K562 (cell line): ENCODE measurements at regions not wholly inside any gene's neighbourhood (a gene's known extent, or its start where the extent isn't known, plus 50 kb on each side); places are given as distances from the start of the nearest gene placed in this dataset.

ENCODE experiments used
- ATAC-seq: fragments of 200-7000 bp; cut with Tn5 transposase; 3 replicates; pipeline ENCODE4 v1.9.1; 2020; ENCODE audit warnings: moderate library complexity
- BruUV-seq: library from RNA; stranded (reverse); fragments of 400-500 nt; replicated peaks from 2 replicates; lab custom pipeline; 2021; lab: Mats Ljungman, UMichigan
- CTCF ChIA-PET: fragments of 300-600 bp; formaldehyde crosslinking; extraction: SDS; loops from one replicate; lab custom pipeline; 2021; ENCODE audit warnings: low intra/inter-chr PET ratio; lab: Yijun Ruan, JAX
- POLR2A ChIA-PET: fragments of 300-600, 350-650 bp; sonication (Branson Sonifier 250); formaldehyde crosslinking; extraction: SDS; loops from one replicate; lab custom pipeline; 2021; ENCODE audit warnings: antibody characterized with exemption, inconsistent platforms; lab: Yijun Ruan, JAX
- DNase-seq, 4 experiments: peaks; one replicate each; pipeline versions ENCODE4 v3.0.0 to v3.0.0-alpha.2; 2011 to 2018; ENCODE audit warnings: low spot score in 3 of 4, mixed read lengths in 3 of 4; ENCODE audit errors: extremely low read depth in 1 of 4
- FAIRE-seq: peaks from 2 replicates; lab custom pipeline; 2011; peaks lifted over from hg19 to GRCh38; lab: Jason Lieb, UNC
- H2AFZ ChIP-seq: 2 replicates; pipeline ENCODE4 v1.6.0; 2011; ENCODE audit warnings: low read depth, low read length, control low read depth, inconsistent platforms
- H3K27ac ChIP-seq: fragments of 200-600 bp; 3 replicates; pipeline ENCODE4 v1.8.0; 2011; ENCODE audit warnings: low read depth, mild to moderate bottlenecking, control low read depth, inconsistent platforms, low read length, moderate library complexity, mixed read lengths; ENCODE audit errors: extremely low read depth
- H3K27me3 ChIP-seq, 2 experiments: fragments of 300-600 bp in 1 of 2; 2 replicates in 1 of 2; 3 replicates in 1 of 2; pipeline versions ENCODE4 v1.6.0 to v1.8.0; 2011; ENCODE audit warnings: inconsistent platforms in 2 of 2, low read length in 2 of 2, mild to moderate bottlenecking in 1 of 2, mixed read lengths in 1 of 2, moderate library complexity in 1 of 2; ENCODE audit not compliant: control insufficient read depth in 2 of 2, insufficient read depth in 2 of 2
- H3K36me3 ChIP-seq: fragments of 300-600 bp; 3 replicates; pipeline ENCODE4 v1.8.0; 2011; ENCODE audit warnings: mild to moderate bottlenecking, low read length, inconsistent platforms; ENCODE audit not compliant: control insufficient read depth, insufficient read depth
- H3K4me1 ChIP-seq, 2 experiments: fragments of 200-600 bp in 1 of 2; replicated peaks in 1 of 2; 2 replicates in 1 of 2; 3 replicates in 1 of 2; pipeline versions ENCODE4 v1.5.1 to v1.8.0; 2011; ENCODE audit warnings: inconsistent platforms in 2 of 2, low read length in 2 of 2, mild to moderate bottlenecking in 1 of 2, mixed read lengths in 1 of 2, moderate library complexity in 1 of 2; ENCODE audit not compliant: control insufficient read depth in 2 of 2, insufficient read depth in 2 of 2
- H3K4me2 ChIP-seq: 2 replicates; pipeline ENCODE4 v1.6.1; 2011; ENCODE audit warnings: low read length, control low read depth, inconsistent platforms, mixed read lengths; ENCODE audit not compliant: insufficient read depth
- H3K4me3 ChIP-seq: fragments of 200-600 bp; sonication (generic), shearing (Covaris generic); 2 replicates; pipeline ENCODE4 v1.5.1; 2016; ENCODE audit warnings: control low read depth, inconsistent platforms
- H3K79me2 ChIP-seq: fragments of 200-600 bp; 3 replicates; pipeline ENCODE4 v1.8.0; 2011; ENCODE audit warnings: low read length, inconsistent platforms; ENCODE audit not compliant: control insufficient read depth, insufficient read depth
- H3K9ac ChIP-seq, 2 experiments: 2 replicates each; pipeline versions ENCODE4 v1.6.0 to v1.6.1; 2011; ENCODE audit warnings: low read depth in 2 of 2, low read length in 2 of 2, control low read depth in 1 of 2, inconsistent platforms in 1 of 2, mild to moderate bottlenecking in 1 of 2, mixed read lengths in 1 of 2; ENCODE audit not compliant: insufficient read depth in 1 of 2
- H3K9me1 ChIP-seq: one replicate; pipeline ENCODE4 v1.6.0; 2011; ENCODE audit warnings: inconsistent platforms, mild to moderate bottlenecking, low read length, moderate library complexity; ENCODE audit not compliant: control insufficient read depth, insufficient read depth
- H3K9me3 ChIP-seq: replicated peaks from 2 replicates; pipeline ENCODE4 v1.5.1; 2011; ENCODE audit warnings: low read depth, low read length, inconsistent platforms; ENCODE audit not compliant: control insufficient read depth, insufficient read depth
- H4K20me1 ChIP-seq: replicated peaks from 2 replicates; pipeline ENCODE4 v1.6.1; 2011; ENCODE audit warnings: low read length, inconsistent platforms, mixed read lengths; ENCODE audit not compliant: control insufficient read depth, insufficient read depth
- ARNT ChIP-seq, 2 experiments: fragments of 450-650 bp; IDR thresholded peaks; 2 replicates each; pipeline ENCODE4 v1.6.1; 2016; ENCODE audit warnings: mild to moderate bottlenecking in 1 of 2
- BCL6 ChIP-seq: fragments of 250-450 bp; sonication (Bioruptor Pico); IDR thresholded peaks from 2 replicates; pipeline ENCODE4 v1.4.0; 2020
- NUFIP1 ChIP-seq: fragments of 450-650 bp; IDR thresholded peaks from 2 replicates; pipeline ENCODE4 v1.6.1; 2018; ENCODE audit not compliant: partially characterized antibody
- SUPT5H ChIP-seq: fragments of 450-650 bp; IDR thresholded peaks from 2 replicates; pipeline ENCODE4 v1.6.1; 2016
- ZBTB8A ChIP-seq: fragments of 450-650 bp; IDR thresholded peaks from 2 replicates; pipeline ENCODE4 v1.6.1; 2018; ENCODE audit warnings: mild to moderate bottlenecking, moderate library complexity; ENCODE audit not compliant: partially characterized antibody
- ZNF583 ChIP-seq: fragments of 250-450 bp; sonication (Bioruptor Pico); IDR thresholded peaks from 2 replicates; pipeline ENCODE4 v1.4.0; 2020
- WGBS: fragments of 100-300 bp; shearing (Covaris generic); methylation state at CpG from one replicate; pipeline ENCODE4 v1.1.6; 2016; ENCODE audit warnings: low coverage, mixed read lengths; ENCODE audit not compliant: insufficient coverage; ENCODE audit errors: missing lambda C conversion rate; 5-methylcytosine and 5-hydroxymethylcytosine counted together
- in situ Hi-C: fragments of 300-500 bp; cut with MboI; formaldehyde crosslinking; loops from 4 replicates; pipeline ENCODE4 v1.15.0; 2018; ENCODE audit warnings: inconsistent platforms, mixed read lengths
- intact Hi-C: fragments of 100-400 bp; cut with micrococcal nuclease; formaldehyde crosslinking; loops from 2 replicates; pipeline ENCODE4 v1.14.2; 2022
- TF ChIP-seq, protein P1 (sequence below): fragments of 450-650 bp; formaldehyde crosslinking; IDR thresholded peaks from 2 replicates; pipeline ENCODE4 v1.4.0; 2020; ENCODE audit warnings: mild to moderate bottlenecking, mixed read lengths
- TF ChIP-seq, protein P2 (sequence below): fragments of 200-800 bp; sonication (Bioruptor generic); IDR thresholded peaks from 2 replicates; pipeline ENCODE4 v1.6.1; 2016; ENCODE audit warnings: missing genetic modification characterization, missing compliant biosample characterization
- TF ChIP-seq, protein P3 (sequence below): fragments of 200-800 bp; sonication (Bioruptor generic); IDR thresholded peaks from 2 replicates; pipeline ENCODE4 v1.6.1; 2017; ENCODE audit warnings: missing genetic modification characterization, missing compliant biosample characterization
- TF ChIP-seq, protein P4 (sequence below): sonication (generic); formaldehyde crosslinking; IDR thresholded peaks from 2 replicates; pipeline ENCODE4 v1.8.0; 2023; ENCODE audit warnings: mild to moderate bottlenecking, missing genetic modification reagents
- TF ChIP-seq, protein P5 (sequence below): fragments of 250-450 bp; sonication (Bioruptor Pico); IDR thresholded peaks from 2 replicates; pipeline ENCODE4 v1.8.0; 2021; ENCODE audit warnings: mild to moderate bottlenecking, moderate library complexity

DNA sequence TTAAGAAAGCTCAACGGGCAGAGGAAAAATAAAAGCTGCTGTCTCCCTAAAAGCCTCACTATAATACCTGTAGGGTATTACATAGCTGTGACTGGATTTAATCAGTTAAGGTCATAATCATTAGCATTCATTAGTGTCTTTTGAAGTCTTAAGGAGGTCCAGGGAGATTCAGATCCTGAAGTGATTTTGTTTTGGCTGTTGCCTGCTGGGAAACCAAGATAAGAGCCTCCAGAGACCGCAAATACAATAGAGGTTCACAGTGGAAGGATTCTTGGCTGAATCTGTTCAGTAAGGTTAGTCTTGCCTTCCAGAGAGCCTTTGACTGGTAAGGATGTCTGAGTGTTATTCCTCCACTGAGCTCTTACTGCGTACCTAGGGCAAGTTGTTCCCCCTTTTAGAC, 54.0 kb upstream of the TNFRSF19 start (continued):
- TF ChIP-seq, protein P1, sequence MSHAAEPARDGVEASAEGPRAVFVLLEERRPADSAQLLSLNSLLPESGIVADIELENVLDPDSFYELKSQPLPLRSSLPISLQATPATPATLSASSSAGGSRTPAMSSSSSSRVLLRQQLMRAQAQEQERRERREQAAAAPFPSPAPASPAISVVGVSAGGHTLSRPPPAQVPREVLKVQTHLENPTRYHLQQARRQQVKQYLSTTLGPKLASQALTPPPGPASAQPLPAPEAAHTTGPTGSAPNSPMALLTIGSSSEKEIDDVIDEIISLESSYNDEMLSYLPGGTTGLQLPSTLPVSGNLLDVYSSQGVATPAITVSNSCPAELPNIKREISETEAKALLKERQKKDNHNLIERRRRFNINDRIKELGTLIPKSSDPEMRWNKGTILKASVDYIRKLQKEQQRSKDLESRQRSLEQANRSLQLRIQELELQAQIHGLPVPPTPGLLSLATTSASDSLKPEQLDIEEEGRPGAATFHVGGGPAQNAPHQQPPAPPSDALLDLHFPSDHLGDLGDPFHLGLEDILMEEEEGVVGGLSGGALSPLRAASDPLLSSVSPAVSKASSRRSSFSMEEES (CRISPR knock-in tag): no peak
- TF ChIP-seq, all 486 proteins: peak for 0

DNA sequence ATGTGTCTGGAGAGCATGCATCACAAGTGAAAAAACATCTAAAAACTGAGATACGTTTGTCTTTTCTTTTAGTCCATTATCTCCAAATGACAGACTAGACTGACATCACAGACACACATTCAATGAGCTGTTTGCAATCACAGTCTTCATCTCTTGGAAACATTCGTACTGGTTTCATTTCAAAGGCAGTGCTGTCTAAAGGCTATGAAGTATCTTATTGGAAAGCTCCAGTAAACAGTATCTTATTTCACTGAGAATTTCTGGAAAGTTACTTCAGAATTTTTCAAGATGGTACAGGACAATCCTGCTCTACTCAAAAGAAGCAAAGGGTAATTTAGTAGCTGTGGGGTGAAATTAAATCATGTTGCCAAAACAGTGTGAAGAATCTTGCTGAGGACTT, 53.5 kb upstream of the TNFRSF19 start:
- CTCF ChIA-PET: no interaction called here
- in situ Hi-C loops: no loop called here
- TF ChIP-seq SUPT5H: no peak
- TF ChIP-seq, protein P2, sequence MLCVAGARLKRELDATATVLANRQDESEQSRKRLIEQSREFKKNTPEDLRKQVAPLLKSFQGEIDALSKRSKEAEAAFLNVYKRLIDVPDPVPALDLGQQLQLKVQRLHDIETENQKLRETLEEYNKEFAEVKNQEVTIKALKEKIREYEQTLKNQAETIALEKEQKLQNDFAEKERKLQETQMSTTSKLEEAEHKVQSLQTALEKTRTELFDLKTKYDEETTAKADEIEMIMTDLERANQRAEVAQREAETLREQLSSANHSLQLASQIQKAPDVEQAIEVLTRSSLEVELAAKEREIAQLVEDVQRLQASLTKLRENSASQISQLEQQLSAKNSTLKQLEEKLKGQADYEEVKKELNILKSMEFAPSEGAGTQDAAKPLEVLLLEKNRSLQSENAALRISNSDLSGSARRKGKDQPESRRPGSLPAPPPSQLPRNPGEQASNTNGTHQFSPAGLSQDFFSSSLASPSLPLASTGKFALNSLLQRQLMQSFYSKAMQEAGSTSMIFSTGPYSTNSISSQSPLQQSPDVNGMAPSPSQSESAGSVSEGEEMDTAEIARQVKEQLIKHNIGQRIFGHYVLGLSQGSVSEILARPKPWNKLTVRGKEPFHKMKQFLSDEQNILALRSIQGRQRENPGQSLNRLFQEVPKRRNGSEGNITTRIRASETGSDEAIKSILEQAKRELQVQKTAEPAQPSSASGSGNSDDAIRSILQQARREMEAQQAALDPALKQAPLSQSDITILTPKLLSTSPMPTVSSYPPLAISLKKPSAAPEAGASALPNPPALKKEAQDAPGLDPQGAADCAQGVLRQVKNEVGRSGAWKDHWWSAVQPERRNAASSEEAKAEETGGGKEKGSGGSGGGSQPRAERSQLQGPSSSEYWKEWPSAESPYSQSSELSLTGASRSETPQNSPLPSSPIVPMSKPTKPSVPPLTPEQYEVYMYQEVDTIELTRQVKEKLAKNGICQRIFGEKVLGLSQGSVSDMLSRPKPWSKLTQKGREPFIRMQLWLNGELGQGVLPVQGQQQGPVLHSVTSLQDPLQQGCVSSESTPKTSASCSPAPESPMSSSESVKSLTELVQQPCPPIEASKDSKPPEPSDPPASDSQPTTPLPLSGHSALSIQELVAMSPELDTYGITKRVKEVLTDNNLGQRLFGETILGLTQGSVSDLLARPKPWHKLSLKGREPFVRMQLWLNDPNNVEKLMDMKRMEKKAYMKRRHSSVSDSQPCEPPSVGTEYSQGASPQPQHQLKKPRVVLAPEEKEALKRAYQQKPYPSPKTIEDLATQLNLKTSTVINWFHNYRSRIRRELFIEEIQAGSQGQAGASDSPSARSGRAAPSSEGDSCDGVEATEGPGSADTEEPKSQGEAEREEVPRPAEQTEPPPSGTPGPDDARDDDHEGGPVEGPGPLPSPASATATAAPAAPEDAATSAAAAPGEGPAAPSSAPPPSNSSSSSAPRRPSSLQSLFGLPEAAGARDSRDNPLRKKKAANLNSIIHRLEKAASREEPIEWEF (CRISPR knock-in tag): no peak
- no peak for TF ChIP-seq ZBTB8A
- TF ChIP-seq, protein P3, sequence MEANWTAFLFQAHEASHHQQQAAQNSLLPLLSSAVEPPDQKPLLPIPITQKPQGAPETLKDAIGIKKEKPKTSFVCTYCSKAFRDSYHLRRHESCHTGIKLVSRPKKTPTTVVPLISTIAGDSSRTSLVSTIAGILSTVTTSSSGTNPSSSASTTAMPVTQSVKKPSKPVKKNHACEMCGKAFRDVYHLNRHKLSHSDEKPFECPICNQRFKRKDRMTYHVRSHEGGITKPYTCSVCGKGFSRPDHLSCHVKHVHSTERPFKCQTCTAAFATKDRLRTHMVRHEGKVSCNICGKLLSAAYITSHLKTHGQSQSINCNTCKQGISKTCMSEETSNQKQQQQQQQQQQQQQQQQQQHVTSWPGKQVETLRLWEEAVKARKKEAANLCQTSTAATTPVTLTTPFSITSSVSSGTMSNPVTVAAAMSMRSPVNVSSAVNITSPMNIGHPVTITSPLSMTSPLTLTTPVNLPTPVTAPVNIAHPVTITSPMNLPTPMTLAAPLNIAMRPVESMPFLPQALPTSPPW: no peak
- TF ChIP-seq, protein P4, sequence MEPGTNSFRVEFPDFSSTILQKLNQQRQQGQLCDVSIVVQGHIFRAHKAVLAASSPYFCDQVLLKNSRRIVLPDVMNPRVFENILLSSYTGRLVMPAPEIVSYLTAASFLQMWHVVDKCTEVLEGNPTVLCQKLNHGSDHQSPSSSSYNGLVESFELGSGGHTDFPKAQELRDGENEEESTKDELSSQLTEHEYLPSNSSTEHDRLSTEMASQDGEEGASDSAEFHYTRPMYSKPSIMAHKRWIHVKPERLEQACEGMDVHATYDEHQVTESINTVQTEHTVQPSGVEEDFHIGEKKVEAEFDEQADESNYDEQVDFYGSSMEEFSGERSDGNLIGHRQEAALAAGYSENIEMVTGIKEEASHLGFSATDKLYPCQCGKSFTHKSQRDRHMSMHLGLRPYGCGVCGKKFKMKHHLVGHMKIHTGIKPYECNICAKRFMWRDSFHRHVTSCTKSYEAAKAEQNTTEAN (CRISPR knock-in tag): no peak
- TF ChIP-seq, protein P5, sequence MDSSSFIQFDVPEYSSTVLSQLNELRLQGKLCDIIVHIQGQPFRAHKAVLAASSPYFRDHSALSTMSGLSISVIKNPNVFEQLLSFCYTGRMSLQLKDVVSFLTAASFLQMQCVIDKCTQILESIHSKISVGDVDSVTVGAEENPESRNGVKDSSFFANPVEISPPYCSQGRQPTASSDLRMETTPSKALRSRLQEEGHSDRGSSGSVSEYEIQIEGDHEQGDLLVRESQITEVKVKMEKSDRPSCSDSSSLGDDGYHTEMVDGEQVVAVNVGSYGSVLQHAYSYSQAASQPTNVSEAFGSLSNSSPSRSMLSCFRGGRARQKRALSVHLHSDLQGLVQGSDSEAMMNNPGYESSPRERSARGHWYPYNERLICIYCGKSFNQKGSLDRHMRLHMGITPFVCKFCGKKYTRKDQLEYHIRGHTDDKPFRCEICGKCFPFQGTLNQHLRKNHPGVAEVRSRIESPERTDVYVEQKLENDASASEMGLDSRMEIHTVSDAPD (CRISPR knock-in tag): no peak
- no peak for TF ChIP-seq BCL6
- TF ChIP-seq ZNF583 (CRISPR knock-in tag): no peak
- TF ChIP-seq NUFIP1: no peak
- TF ChIP-seq ARNT (IDR thresholded peaks at IDR 0.05): no peak

More for the DNA sequence above, 53.5 kb upstream of the TNFRSF19 start:
- Histone ChIP-seq H3K27ac (no peak overlapping the region), H3K79me2 (no peaks in the 10 kb centered on the region), H3K4me2 (no peak overlapping the region), H3K4me3 (no peak overlapping the region), H3K27me3 (0 out of 5 replicates have a peak, but pooled peaks cover 0 to 4% of the 10 kb centered on the region in 2 experiments), H2AFZ (no peak overlapping the region), H4K20me1 (no peaks in the 10 kb centered on the region), H3K36me3 (no peaks in the 10 kb centered on the region), H3K9me1 (no peaks in the 10 kb centered on the region), H3K4me1 (no peaks in the 10 kb centered on the region), H3K9ac (no peak overlapping the region), H3K9me3 (no peaks in the 10 kb centered on the region)
- POLR2A ChIA-PET: no interaction called here
- 7% methylated on average over 2 of the region's 2 CpGs for WGBS
- intact Hi-C loops: no loop called here
- ATAC-seq: no peak
- no TSS peak for BruUV-seq
- FAIRE-seq: no peak
- DNase-seq: no peak
